ENCODE measurements at regions not wholly inside any gene's neighbourhood (a gene's known extent, or its start where the extent isn't known, plus 50 kb on each side); places are given as distances from the start of the nearest gene placed in this dataset.
"Not testable (repeated sequence)": the region's sequence is repeated elsewhere in the genome, so short reads cannot be mapped to it uniquely, and the experiment has no call there.

DNA sequence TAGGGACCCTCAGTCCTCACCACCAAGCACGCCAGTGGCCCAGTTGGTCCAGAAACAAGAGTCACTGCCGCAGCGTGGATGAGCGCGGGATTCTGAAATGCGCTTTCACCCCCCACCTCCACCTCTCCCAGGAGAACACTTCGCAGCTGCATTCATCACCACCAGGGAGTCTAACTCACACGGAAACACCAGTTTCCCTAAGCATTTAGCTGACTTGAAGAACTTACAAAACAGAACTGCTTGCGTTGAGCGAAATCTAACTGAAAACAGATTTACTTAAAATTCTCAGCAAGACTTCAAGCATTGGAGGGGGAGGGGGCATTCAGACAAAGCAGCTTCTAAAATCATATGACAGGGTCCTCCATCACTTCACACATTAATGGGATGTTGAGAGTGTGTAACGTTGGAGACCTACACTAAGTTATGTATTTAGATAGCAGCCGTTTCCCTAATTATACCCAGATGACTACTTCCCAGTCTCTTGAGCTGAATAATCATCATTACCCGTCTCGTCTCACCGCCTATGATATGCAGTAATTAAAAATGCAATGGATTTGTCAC lies 258.2 kb upstream of the IRS2 start:
- DNase-seq (ENCODE audit: low spot score): no peak

DNA sequence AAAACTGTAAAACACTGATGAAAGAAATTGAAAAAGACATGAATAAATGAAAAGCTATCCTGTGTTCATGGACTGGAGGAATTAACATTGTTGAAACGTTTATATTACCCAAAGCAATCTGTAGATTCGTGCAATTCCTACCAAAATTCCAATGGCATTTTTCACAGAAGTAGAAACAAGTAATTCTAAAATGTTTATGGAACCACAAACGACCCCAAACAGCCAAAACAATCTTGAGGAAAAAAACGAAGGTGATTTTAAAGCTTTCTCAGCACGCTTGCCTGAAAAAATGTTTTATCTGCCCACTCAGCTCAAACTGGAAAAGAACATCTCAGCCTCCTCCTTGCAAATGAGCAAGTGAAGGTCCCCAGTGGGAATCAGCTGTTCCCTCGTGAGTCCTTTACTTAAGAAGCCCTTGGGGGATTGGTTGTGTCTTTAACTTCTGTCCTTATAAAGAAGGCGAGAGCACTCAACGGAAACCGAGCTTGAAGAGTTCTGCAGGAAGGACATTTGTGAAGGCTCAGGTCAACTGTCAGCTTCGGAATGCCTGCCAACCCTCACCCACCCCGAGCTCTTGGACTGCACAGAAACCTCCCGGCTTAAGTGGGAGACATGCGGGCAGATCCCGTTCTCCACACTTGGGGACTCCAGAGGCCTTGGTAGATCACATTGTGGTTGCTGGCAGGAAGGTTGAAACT lies 256.0 kb upstream of the IRS2 start:
- DNase-seq (ENCODE audit: low spot score): no peak

DNA sequence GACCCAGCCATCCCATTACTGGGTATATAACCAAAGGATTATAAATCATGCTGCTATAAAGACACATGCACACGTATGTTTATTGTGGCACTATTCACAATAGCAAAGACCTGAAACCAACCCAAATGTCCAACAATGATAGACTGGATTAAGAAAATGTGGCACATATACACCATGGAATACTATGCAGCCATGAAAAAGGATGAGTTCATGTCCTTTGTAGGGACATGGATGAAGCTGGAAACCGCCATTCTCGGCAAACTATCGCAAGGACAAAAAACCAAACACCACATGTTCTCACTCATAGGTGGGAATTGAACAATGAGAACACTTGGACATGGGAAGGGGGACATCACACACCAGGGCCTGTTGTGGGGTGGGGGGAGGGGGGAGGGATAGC lies 255.3 kb upstream of the IRS2 start:
- DNase-seq (ENCODE audit: low spot score): not testable (repeated sequence)

DNA sequence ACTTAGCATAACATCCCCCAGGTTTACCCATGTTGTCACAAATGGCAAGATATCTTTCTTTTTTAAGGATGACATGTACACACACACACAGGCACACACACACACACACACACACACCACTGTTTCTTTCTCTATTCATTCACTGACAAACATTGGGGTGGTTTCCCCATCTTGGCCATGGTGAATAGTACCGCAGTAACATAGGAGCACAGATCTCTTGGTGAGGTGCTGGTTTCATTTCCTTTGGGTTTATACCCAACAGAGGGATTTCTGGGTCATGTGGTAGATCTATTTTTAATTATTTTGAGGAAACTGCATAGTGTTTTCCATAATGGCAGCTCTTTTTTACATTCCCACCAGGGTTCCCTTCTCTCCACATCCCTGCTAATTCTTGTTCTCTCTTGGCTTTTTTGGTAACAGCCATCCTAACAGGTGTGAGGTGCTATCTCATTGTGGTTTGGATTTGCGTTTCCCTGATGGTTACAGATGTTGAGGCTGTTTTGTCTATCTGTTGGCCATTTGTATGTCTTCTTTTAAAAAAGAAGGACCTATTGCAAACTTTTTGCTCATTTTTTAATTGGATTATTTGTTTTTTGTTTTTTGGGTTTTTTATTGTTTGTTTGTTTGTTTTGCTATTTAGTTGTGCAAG lies 251.7 kb upstream of the IRS2 start:
- DNase-seq (ENCODE audit: low spot score): no peak

DNA sequence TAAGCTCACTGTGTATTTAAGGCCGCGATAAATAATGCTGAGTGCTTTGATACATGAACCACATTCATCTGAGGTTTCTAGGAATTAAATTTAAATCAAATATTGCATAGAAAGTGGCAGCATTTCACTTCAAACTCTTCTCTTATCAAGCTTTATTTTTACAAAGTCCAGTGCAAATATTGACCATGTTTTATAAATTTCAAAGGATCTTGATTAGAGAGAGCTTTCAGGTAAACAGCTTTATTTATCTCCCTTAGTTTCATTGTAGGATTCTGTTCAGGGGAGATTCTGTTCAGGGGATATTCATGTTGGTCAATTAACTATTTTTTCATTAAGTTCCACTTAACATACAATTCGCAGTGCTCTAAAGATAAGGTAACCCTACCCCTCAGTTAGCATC lies 249.7 kb upstream of the IRS2 start:
- DNase-seq (ENCODE audit: low spot score): no peak

DNA sequence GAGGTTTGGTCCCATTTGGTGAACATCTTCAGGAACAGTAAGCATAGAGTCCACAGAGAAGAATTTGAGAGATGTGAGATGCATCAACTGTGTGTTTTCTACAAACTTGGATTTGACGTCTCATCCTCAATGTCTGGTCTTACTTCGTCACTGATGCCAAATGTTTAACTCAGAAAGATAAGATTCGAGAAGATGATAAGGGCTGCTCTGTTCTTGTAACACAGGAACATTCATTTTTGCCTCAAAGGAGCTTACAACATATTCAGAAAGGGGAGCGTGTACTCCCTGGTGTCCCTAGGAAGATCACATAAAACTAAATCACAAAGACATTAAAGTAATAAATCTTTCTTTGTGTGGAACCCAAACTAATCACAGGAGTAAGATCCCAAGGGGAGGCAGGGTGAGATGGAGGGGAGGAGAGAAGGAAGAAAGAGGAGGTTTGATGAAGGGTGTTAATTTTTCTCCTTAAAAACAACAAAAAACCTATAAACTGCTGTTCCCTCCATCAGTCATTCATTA lies 247.7 kb upstream of the IRS2 start:
- DNase-seq (ENCODE audit: low spot score): no peak

DNA sequence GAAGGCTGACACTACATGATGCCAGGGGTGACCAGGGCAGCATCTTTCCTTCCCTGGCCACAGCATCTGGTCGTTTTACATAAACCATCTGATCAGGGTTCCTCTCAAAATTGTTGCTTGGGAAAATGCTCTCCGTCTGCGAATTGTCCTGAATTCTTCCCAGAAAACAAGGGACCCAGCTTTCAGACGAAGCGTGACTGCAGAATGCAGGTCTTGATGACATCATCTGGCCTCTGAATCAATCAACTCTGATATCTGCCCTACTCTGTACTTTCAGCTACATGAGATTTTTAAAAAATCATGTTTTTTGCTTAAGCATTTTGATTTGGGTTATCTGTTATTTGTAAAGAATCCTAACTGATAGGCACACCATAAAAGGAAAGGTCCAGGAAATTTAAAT lies 246.6 kb upstream of the IRS2 start:
- no peak for DNase-seq (ENCODE audit: low spot score)

DNA sequence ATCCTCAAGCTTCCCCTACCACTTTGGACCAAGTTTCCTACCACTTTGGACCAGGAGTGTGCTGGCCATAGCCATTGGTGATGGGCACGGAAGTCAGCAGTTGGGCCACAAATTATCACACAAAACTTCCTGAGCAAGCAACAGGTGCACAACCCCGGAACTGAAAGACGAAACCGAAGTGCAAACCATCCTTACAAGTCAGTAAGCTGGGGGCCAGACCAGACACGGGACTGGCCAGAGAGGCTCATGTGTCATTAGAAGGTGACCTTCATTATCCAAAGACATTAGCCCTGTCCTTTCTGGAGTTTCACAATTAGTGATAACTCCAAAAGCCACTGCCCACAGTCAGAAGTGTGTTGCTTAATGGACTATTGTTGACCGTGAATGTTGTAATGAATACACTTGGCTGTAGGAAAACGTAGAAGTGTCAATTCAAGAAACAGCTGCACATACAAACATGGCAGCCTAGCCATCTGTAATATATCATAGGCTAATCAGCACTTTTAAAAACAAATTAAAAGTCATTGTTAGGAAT lies 244.1 kb upstream of the IRS2 start:
- no peak for DNase-seq (ENCODE audit: low spot score)

DNA sequence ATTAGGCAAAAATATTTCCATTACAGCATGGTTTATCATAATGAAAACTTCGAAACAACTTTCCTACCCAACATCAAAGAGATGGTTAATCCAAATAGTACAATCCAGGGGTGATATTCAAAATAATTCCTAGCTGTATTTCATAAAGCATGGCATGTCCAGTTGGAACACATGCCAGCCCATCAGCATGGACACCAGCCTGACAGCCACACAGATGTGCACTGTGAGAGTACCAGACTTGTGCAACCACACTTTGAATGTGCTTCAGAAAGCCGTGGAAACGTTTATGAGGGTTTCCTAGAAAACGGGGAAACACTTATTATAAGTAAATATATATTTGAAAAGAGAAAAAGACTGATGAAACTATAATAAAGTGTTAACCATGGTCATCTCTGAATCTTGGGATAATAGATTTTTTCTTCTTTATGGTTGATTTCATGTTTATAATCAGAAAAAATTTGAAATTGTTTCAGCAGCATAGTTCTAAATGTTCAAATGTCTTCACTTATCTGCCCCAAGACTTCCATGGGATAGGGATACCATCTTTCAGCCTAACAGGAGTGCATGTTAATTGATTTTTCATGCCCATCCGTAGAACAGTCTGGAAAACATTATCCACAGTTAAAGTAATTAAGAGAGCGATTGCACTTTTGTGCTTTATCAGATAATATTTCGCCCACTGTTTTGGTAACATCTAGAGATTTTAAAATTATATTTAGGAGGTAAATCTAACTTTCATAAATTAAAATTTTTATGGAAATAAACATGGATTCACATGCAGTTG lies 242.6 kb upstream of the IRS2 start:
- DNase-seq (ENCODE audit: low spot score): no peak

DNA sequence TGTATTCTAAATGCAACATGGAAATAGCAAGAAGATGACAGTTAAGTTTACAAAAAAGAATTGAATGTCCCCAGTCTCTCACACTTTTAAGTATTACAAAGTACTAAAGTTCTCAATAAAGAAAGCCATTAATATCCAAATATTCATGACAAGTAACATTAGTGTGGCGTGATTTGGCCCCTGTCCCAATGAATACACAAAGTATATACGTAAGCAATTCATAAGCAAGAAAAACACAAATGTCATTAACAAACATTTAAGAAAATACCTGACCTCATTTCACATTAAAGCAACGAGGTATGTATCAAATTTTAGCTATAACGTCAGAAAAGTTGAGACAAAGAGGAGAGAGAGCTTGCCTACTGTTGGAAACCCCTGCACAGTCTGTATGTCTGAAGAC lies 241.9 kb upstream of the IRS2 start:
- DNase-seq (ENCODE audit: low spot score): no peak

DNA sequence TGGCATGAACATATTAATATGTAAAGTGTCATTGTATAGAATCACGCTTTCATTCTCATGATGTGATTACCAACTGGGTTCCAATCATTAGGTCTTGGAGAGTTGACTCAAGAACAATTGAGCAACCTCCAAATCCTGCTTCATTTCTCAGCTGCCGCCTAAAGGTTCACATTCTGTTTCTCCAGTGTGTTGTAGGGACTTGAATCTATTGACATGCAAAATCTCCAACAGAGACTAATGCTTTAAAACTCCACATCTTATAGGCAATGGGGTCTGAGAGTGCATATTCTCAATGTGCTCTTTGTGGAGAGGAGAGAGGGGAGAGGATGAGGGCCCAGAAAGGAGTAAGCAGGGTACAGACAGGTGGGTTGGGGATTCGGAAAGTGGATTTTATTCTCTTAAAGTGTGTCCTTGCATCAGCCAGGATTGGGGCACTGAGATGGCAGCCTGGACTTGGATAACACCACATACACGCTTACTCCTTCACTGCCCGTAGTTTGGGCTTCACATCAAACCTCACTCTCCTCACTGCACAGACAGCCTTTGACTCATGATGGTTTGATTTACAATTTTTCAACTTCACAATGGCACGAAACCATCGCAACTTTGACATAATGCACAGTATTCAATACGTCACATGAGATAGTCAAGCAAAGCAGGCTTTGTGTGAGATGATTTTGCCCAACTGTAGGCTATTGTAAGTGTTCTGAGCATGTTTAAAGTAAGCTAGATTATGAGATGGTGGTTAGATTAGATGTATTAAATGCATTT lies 241.3 kb upstream of the IRS2 start:
- DNase-seq (ENCODE audit: low spot score): no peak

DNA sequence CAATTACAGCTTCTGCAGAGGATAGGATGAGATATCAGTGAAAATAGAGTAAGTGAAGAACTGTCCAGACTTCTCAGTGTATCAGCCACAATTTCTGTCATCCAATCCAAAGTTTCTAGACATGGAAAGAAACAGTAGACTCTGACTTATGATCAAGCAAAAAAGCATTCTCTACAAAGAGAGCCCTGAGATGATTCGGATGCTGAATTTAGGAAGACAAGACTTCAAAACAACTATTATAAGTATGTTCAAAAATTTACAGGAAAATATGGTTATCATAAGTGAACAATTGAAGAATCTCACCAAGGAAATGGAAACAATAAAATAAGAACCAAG lies 238.2 kb upstream of the IRS2 start:
- DNase-seq (ENCODE audit: low spot score): no peak

DNA sequence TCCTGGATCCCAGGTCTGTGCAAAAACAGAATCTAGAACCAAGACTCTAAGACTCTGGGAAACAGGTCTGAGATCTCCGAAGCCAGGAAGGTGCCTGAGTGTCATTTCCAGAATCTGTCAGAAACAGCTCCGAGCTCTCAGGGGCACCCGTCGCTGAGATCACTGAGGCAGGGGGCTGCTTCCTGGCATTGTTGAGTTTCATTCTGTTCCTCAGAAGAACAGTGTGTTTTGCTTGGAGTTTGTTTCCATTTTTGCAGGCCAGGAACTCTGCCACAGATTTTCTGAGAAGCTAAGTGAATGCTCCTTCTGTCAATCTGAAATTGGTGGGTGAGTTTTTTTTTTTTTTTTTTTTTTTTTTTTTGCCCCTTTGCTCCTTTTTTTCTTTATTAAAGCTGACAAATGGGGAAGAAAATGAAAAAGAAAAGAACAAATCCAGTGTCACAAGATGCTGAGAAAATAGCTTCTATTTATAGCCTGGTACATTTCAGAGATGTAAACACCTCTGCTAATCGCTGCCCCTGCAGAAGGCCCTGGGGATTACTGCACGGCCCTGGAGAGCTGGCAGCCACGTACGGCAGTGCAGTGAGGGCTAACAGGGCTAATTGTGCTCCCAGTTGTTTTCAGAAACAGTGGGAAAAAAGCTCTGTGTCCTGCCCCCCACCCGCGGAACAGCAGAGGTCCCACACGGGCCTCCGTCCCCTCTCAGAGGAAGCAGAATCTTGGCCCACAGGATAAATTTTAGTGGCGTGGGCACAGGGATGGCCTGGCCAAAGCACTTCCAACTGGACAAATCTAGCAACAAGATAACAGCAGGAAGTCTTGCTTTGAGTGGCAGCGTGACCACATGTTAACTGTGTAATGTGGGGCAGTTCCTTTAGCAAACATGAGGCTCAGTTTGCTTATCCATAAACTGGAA lies 237.6 kb upstream of the IRS2 start:
- no peak for DNase-seq (ENCODE audit: low spot score)

DNA sequence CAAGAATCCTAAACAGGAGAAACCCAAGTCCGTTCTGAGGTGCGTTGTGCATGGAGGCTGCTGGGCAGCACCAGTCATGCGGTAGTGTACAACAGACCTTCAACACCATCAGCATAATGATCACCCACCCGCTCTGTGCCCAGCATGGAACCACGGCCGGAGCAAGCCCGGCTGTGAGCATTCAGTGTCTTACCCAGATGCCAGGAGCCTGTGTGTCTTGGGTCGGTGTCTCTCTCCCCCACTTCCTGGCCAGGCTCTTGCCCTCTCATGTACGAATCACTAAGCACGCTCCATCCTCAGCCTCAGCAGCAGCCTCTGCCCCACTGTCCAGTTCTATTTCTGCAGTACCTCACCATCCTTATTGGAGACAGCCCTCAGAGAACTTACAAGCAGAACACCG lies 231.6 kb upstream of the IRS2 start:
- DNase-seq (ENCODE audit: low spot score): no peak

DNA sequence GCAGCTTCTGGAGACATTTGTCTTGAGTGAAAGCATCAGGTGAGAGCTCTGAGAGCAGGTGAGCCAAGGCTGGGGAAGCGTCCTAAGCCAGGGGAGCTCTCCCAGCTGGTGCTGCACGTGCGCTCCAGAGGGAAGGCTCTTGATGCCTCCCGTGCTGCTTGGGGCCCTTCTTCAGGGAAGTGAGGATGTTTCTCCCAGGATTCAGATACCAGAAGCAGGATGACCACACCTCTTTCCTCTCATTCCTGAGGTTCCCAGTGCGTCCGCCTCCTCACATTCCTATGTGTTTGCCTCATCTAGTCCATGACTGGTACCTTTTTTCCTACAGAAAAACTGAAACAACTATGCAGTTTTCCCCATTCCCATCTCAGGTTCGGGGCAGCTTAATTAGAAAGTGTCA lies 231.0 kb upstream of the IRS2 start:
- peak; percentile 52 for DNase-seq (ENCODE audit: low spot score)

DNA sequence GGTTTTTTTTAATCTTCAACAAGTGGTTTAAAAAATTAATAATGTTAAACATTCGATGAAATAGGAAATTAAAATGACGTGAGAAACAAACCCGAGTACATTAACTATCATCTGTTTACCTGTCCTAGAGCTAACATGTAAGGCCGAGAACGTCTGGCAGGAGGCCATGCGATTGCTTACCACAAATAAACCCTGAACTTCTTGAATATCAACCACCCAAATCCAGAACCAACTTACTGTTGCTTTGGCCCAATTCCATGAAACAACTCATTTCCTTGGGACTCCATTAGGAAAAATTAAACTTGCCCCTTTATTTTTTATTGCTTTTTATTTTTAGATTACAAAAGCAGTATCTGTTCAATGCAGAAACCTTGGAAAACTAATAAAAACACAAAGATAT lies 228.9 kb upstream of the IRS2 start:
- no peak for DNase-seq (ENCODE audit: low spot score)

DNA sequence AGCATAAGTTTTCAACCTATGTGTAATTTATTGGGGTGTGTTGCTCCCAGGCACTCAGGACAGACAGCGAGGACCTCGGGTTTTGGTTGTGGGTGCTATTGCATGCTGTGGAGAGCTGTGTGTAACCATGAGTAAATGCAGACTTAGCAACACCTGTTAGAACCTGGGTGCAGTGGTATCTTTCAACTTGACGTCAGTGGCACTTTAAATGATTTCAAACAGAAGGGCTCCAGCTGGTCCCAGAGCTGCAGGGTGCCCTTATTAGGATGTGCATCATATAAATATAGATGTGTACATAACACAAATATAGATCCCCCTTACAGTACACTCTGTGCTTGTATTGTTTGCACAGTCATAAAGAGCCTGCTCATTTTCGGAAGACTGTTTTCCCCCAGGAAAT lies 228.3 kb upstream of the IRS2 start:
- DNase-seq (ENCODE audit: low spot score): no peak

DNA sequence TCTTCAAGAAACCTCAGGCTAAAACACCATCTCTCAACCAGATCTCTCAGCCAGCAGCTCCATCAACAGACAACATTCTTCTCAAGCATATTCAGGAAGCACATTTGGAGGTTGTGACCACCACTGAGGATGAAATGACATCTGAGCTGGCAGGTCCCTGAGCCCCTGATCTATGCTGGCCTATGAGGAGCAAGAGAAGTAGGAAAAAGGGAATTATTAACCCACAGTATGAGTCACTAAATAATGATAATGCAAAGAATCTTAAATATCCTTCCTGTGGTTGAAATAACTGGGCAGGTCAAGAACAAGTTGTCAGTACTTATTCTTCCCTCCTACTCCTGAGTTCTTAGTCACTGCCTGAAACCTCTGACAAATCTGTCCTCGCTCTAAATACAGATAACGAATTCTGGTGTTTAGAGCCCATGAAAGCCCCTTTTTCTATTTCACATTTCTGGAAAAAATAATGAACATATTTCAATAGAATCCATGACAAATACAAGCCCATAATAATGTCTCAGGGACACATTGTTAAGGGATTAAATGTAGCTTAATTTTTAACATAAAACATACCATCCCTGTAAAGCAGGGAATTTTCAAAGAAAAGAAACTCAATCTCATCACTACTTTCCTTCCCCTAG lies 225.8 kb upstream of the IRS2 start:
- DNase-seq (ENCODE audit: low spot score): peak; percentile 1

DNA sequence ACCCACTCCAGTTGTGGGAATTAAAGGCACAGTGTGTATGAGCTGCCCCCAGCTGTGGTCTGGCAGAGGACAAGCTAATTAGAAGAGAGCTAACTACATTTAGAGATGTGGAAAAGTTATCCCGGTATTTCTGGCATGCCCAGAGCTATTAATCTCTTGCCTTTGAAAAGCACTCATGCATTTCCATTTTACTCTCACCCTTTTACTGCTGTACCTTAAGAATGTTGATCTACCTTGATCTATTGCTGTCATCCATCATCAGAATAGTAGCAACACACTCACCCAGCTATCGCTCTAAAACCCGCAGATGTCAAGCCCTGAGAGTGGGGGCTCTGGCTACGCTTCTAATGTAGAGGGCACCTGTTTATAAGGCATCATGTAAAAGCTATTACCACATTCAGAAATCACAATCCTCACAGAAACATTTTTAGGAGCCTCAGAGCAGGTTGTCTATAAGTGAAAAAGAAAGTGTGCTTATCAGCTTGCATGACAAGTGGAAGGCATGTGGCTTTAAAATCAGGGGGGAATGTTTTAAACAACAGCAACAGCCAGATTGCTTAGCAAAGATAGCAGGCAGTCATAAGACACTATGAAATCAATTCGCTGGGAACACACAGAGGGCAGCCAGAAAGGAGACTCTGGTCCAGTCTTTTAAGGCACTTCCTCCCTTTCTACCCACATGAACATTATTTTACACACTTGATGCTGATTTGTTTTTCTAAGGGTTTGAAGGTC lies 224.2 kb upstream of the IRS2 start:
- no peak for DNase-seq (ENCODE audit: low spot score)

DNA sequence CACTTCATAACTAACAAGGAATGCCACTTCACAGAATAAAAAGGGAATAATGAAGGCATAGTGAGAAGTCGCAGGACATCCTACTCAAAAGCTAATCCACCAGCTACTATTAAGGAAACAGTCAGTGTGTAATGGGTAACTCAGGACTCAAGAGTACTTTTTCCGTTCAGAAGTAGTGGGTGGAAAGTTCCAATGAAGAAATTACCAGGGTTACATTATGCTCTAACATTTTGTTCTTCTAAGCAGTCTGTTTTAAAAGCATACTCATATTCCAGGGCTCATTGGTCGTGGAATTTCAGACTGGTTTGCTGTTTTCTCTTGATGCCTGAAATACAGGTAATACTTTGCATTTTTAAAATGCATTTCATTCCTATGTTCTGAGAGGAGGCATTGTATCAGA lies 222.4 kb upstream of the IRS2 start:
- no peak for DNase-seq (ENCODE audit: low spot score)

Measured in RKO (cell line).